WTC11 (cell line): ENCODE measurements at regions not wholly inside any gene's neighbourhood (a gene's known extent, or its start where the extent isn't known, plus 50 kb on each side); places are given as distances from the start of the nearest gene placed in this dataset.

ENCODE experiments used
- ATAC-seq: fragments of 200-7000 bp; cut with Tn5 transposase; 2 replicates; pipeline ENCODE4 v1.10.0; 2021; ENCODE audit warnings: mild to moderate bottlenecking, moderate library complexity
- CTCF ChIA-PET: fragments of 300-600 bp; sonication (Branson Sonifier 250); formaldehyde crosslinking; loops from one replicate; lab custom pipeline; 2021; ENCODE audit warnings: antibody characterized with exemption; lab: Charles Lee
- POLR2A ChIA-PET: fragments of 350-600 bp; sonication (Branson Sonifier 250); formaldehyde crosslinking; loops from one replicate; lab custom pipeline; 2021; ENCODE audit warnings: antibody characterized with exemption; lab: Charles Lee
- DNase-seq: peaks from one replicate; pipeline ENCODE4 v3.0.0; 2021; ENCODE audit warnings: low spot score
- H3K27ac Mint-ChIP-seq: 2 replicates; pipeline ENCODE4 v1.8.0; 2021; ENCODE audit warnings: mixed read lengths
- H3K27me3 Mint-ChIP-seq: 2 replicates; pipeline ENCODE4 v1.8.0; 2021; ENCODE audit warnings: low read depth, mild to moderate bottlenecking, moderate library complexity, mixed read lengths
- H3K36me3 Mint-ChIP-seq: 2 replicates; pipeline ENCODE4 v1.8.0; 2021; ENCODE audit warnings: mixed read lengths
- H3K4me1 Mint-ChIP-seq: 2 replicates; pipeline ENCODE4 v1.8.0; 2022; ENCODE audit warnings: mixed read lengths
- H3K4me3 Mint-ChIP-seq: 2 replicates; pipeline ENCODE4 v1.8.0; 2021; ENCODE audit warnings: mild to moderate bottlenecking, moderate library complexity, mixed read lengths
- H3K9me3 Mint-ChIP-seq: 2 replicates; pipeline ENCODE4 v1.8.0; 2021; ENCODE audit warnings: mixed read lengths
- ATF1 ChIP-seq: sonication (generic); formaldehyde crosslinking; IDR thresholded peaks from 2 replicates; pipeline ENCODE4 v1.8.1; 2023; ENCODE audit warnings: mild to moderate bottlenecking, moderate library complexity, missing genetic modification reagents
- CBFB ChIP-seq: sonication (generic); formaldehyde crosslinking; IDR thresholded peaks from 2 replicates; pipeline ENCODE4 v1.8.1; 2022; ENCODE audit warnings: mild to moderate bottlenecking, low read depth, missing genetic modification reagents
- HMGA2 ChIP-seq: fragments of 250-450 bp; sonication (Bioruptor Pico); IDR thresholded peaks from 2 replicates; pipeline ENCODE4 v1.4.0; 2021; ENCODE audit warnings: mild to moderate bottlenecking, moderate library complexity
- MAX ChIP-seq: sonication (generic); formaldehyde crosslinking; IDR thresholded peaks from 2 replicates; pipeline ENCODE4 v1.8.0; 2022; ENCODE audit warnings: mild to moderate bottlenecking, missing genetic modification reagents
- OVOL2 ChIP-seq: fragments of 250-450 bp; sonication (Bioruptor Pico); IDR thresholded peaks from 2 replicates; pipeline ENCODE4 v1.9.0; 2021; ENCODE audit warnings: mild to moderate bottlenecking, borderline replicate concordance
- ZNF121 ChIP-seq: sonication (generic); formaldehyde crosslinking; IDR thresholded peaks from 2 replicates; pipeline ENCODE4 v1.8.0; 2023; ENCODE audit warnings: missing genetic modification reagents
- ZNF281 ChIP-seq: sonication (generic); formaldehyde crosslinking; IDR thresholded peaks from 2 replicates; pipeline ENCODE4 v1.8.0; 2023; ENCODE audit warnings: mild to moderate bottlenecking, missing genetic modification reagents
- ZSCAN18 ChIP-seq: fragments of 250-450 bp; sonication (Bioruptor Pico); IDR thresholded peaks from 2 replicates; pipeline ENCODE4 v2.1.2; 2022; ENCODE audit warnings: mild to moderate bottlenecking, moderate library complexity
- TF ChIP-seq, protein P1 (sequence below): fragments of 250-450 bp; sonication (Bioruptor Pico); IDR thresholded peaks from 2 replicates; pipeline ENCODE4 v1.9.0; 2021; ENCODE audit warnings: mild to moderate bottlenecking
- TF ChIP-seq, protein P2 (sequence below): sonication (generic); formaldehyde crosslinking; IDR thresholded peaks from 2 replicates; pipeline ENCODE4 v1.8.1; 2023; ENCODE audit warnings: mild to moderate bottlenecking, moderate library complexity, missing genetic modification reagents
- TF ChIP-seq, protein P3 (sequence below): sonication (generic); formaldehyde crosslinking; IDR thresholded peaks from 2 replicates; pipeline ENCODE4 v1.8.0; 2022; ENCODE audit warnings: mild to moderate bottlenecking, missing genetic modification reagents
- TF ChIP-seq, protein P4 (sequence below): fragments of 250-450 bp; sonication (Bioruptor Pico); IDR thresholded peaks from 2 replicates; pipeline ENCODE4 v1.8.0; 2021; ENCODE audit warnings: mild to moderate bottlenecking

DNA sequence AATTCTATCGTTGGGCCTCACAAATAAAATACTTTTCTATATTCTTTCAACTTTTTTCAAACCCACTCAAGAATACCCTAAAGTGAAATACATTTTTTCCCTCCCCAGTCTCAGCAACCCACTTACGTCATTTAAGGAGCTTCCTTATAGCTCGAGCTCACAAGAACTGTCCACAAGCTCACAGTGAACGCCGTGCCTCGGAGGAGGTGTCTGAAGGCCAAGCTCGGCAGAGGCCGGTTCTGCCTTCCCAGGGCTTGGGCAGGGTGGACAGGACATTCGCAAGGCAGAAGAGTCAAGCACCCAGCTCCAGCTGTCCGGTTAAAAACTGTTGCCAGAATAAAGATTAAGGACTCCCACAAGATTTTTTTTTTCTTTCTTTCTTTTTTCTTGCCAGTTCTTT is 802.3 kb downstream of the QKI start (continued):
- no peak for TF ChIP-seq ZNF121 (CRISPR knock-in tag)
- TF ChIP-seq, all 79 proteins: peak for 0

DNA sequence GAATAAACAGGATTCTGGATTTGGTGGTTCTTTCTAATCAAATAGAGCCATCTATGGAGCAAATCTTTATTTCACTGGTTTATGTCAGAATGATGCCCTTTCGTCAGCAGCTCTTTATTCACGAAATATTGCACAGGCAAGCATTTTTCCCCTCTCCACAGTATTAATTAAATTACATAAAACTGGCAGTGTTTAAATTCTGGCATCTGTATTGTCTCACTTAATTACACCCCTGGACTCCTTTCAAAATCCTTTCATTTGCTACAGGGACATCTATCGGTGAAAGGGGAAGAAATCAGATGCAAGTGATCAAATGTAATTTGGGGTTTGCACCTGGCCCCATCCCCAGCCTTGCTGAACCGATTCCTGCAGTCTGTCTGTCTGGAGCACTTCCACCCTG is 801.9 kb downstream of the QKI start:
- H3K27ac Mint-ChIP-seq = no peak overlapping the region
- peaks cover 31% of the 10 kb centered on the region for H3K9me3 Mint-ChIP-seq
- CTCF ChIA-PET = no interaction called here
- POLR2A ChIA-PET = no interaction called here
- TF ChIP-seq, protein P1, sequence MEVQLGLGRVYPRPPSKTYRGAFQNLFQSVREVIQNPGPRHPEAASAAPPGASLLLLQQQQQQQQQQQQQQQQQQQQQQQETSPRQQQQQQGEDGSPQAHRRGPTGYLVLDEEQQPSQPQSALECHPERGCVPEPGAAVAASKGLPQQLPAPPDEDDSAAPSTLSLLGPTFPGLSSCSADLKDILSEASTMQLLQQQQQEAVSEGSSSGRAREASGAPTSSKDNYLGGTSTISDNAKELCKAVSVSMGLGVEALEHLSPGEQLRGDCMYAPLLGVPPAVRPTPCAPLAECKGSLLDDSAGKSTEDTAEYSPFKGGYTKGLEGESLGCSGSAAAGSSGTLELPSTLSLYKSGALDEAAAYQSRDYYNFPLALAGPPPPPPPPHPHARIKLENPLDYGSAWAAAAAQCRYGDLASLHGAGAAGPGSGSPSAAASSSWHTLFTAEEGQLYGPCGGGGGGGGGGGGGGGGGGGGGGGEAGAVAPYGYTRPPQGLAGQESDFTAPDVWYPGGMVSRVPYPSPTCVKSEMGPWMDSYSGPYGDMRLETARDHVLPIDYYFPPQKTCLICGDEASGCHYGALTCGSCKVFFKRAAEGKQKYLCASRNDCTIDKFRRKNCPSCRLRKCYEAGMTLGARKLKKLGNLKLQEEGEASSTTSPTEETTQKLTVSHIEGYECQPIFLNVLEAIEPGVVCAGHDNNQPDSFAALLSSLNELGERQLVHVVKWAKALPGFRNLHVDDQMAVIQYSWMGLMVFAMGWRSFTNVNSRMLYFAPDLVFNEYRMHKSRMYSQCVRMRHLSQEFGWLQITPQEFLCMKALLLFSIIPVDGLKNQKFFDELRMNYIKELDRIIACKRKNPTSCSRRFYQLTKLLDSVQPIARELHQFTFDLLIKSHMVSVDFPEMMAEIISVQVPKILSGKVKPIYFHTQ = no peak
- no peak for TF ChIP-seq ZSCAN18 (CRISPR knock-in tag)
- TF ChIP-seq, protein P2, sequence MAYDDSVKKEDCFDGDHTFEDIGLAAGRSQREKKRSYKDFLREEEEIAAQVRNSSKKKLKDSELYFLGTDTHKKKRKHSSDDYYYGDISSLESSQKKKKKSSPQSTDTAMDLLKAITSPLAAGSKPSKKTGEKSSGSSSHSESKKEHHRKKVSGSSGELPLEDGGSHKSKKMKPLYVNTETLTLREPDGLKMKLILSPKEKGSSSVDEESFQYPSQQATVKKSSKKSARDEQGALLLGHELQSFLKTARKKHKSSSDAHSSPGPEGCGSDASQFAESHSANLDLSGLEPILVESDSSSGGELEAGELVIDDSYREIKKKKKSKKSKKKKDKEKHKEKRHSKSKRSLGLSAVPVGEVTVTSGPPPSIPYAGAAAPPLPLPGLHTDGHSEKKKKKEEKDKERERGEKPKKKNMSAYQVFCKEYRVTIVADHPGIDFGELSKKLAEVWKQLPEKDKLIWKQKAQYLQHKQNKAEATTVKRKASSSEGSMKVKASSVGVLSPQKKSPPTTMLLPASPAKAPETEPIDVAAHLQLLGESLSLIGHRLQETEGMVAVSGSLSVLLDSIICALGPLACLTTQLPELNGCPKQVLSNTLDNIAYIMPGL (CRISPR knock-in tag) = no peak
- TF ChIP-seq MAX (CRISPR knock-in tag) = no peak
- TF ChIP-seq, protein P3, sequence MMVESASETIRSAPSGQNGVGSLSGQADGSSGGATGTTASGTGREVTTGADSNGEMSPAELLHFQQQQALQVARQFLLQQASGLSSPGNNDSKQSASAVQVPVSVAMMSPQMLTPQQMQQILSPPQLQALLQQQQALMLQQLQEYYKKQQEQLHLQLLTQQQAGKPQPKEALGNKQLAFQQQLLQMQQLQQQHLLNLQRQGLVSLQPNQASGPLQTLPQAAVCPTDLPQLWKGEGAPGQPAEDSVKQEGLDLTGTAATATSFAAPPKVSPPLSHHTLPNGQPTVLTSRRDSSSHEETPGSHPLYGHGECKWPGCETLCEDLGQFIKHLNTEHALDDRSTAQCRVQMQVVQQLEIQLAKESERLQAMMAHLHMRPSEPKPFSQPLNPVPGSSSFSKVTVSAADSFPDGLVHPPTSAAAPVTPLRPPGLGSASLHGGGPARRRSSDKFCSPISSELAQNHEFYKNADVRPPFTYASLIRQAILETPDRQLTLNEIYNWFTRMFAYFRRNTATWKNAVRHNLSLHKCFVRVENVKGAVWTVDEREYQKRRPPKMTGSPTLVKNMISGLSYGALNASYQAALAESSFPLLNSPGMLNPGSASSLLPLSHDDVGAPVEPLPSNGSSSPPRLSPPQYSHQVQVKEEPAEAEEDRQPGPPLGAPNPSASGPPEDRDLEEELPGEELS (CRISPR knock-in tag) = no peak
- TF ChIP-seq ZNF281 (CRISPR knock-in tag) = no peak
- TF ChIP-seq, all 79 proteins: peak for 0
- peaks cover 3% of the 10 kb centered on the region; the same call in 1 of the 2 replicates for H3K36me3 Mint-ChIP-seq
- no peaks in the 10 kb centered on the region for H3K4me1 Mint-ChIP-seq
- H3K4me3 Mint-ChIP-seq = no peak overlapping the region
- DNase-seq = no peak
- H3K27me3 Mint-ChIP-seq = no peaks in the 10 kb centered on the region
- ATAC-seq = no peak

GRCh38 chr6:164214066-164214465 is 799.5 kb downstream of the QKI start:
- H3K9me3 Mint-ChIP-seq = peaks cover 31% of the 10 kb centered on the region
- CTCF ChIA-PET = no interaction called here
- no peak overlapping the region for H3K4me3 Mint-ChIP-seq
- no peak for ATAC-seq
- no peaks in the 10 kb centered on the region for H3K4me1 Mint-ChIP-seq
- H3K36me3 Mint-ChIP-seq = peaks cover 3% of the 10 kb centered on the region; the same call in 1 of the 2 replicates
- no peak overlapping the region for H3K27ac Mint-ChIP-seq
- POLR2A ChIA-PET = no interaction called here
- TF ChIP-seq CBFB (CRISPR knock-in tag) (no peak), OVOL2 (CRISPR knock-in tag) (no peak), ZNF121 (CRISPR knock-in tag) (no peak), HMGA2 (CRISPR knock-in tag) (no peak), ATF1 (CRISPR knock-in tag) (no peak)
- TF ChIP-seq, protein P4, sequence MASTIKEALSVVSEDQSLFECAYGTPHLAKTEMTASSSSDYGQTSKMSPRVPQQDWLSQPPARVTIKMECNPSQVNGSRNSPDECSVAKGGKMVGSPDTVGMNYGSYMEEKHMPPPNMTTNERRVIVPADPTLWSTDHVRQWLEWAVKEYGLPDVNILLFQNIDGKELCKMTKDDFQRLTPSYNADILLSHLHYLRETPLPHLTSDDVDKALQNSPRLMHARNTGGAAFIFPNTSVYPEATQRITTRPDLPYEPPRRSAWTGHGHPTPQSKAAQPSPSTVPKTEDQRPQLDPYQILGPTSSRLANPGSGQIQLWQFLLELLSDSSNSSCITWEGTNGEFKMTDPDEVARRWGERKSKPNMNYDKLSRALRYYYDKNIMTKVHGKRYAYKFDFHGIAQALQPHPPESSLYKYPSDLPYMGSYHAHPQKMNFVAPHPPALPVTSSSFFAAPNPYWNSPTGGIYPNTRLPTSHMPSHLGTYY = no peak
- no peak for DNase-seq
- H3K27me3 Mint-ChIP-seq = no peaks in the 10 kb centered on the region
